ENCODE measurements at regions not wholly inside any gene's neighbourhood (a gene's known extent, or its start where the extent isn't known, plus 50 kb on each side); places are given as distances from the start of the nearest gene placed in this dataset.

GRCh38 chr1:182268669-182269068 is 122.9 kb downstream of the GLUL start:
- DNase-seq (ENCODE audit: extremely low spot score in 2 of 2), result no peak
- no peak for TF ChIP-seq POLR2AphosphoS5 (IDR thresholded peaks at IDR 0.05; ENCODE audit: insufficient read depth in 1 of 2, low read depth in 1 of 2)
- TF ChIP-seq, protein P1, sequence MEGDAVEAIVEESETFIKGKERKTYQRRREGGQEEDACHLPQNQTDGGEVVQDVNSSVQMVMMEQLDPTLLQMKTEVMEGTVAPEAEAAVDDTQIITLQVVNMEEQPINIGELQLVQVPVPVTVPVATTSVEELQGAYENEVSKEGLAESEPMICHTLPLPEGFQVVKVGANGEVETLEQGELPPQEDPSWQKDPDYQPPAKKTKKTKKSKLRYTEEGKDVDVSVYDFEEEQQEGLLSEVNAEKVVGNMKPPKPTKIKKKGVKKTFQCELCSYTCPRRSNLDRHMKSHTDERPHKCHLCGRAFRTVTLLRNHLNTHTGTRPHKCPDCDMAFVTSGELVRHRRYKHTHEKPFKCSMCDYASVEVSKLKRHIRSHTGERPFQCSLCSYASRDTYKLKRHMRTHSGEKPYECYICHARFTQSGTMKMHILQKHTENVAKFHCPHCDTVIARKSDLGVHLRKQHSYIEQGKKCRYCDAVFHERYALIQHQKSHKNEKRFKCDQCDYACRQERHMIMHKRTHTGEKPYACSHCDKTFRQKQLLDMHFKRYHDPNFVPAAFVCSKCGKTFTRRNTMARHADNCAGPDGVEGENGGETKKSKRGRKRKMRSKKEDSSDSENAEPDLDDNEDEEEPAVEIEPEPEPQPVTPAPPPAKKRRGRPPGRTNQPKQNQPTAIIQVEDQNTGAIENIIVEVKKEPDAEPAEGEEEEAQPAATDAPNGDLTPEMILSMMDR (IDR thresholded peaks at IDR 0.05), result no peak
- no peak for TF ChIP-seq POLR2A (IDR thresholded peaks at IDR 0.05)
- Histone ChIP-seq H3K4me1 (no peaks in the 10 kb centered on the region), H3K36me3 (no peaks in the 10 kb centered on the region), H3K27ac (no peak overlapping the region), H3K4me3 (no peak overlapping the region), H3K9me3 (no peaks in the 10 kb centered on the region), H3K27me3 (no peaks in the 10 kb centered on the region)
- intact Hi-C loops (cut with DNase I), result no loop called here

- no peak for DNase-seq (ENCODE audit: extremely low spot score in 2 of 2)
- no peak overlapping the region for H3K4me3 ChIP-seq
- TF ChIP-seq POLR2A (IDR thresholded peaks at IDR 0.05) (no peak), POLR2AphosphoS5 (IDR thresholded peaks at IDR 0.05; ENCODE audit: insufficient read depth in 1 of 2, low read depth in 1 of 2) (no peak)
- TF ChIP-seq, protein P1 (IDR thresholded peaks at IDR 0.05), result no peak
- no peak overlapping the region for H3K27ac ChIP-seq
- intact Hi-C loops (cut with DNase I), result no loop called here
- H3K9me3 ChIP-seq, result no peaks in the 10 kb centered on the region
- H3K27me3 ChIP-seq, result no peaks in the 10 kb centered on the region
- H3K36me3 ChIP-seq, result no peaks in the 10 kb centered on the region
- H3K4me1 ChIP-seq, result peaks cover 7% of the 10 kb centered on the region
These were observed 127.4 kb downstream of the GLUL start for GRCh38 chr1:182264185-182264584.

DNA sequence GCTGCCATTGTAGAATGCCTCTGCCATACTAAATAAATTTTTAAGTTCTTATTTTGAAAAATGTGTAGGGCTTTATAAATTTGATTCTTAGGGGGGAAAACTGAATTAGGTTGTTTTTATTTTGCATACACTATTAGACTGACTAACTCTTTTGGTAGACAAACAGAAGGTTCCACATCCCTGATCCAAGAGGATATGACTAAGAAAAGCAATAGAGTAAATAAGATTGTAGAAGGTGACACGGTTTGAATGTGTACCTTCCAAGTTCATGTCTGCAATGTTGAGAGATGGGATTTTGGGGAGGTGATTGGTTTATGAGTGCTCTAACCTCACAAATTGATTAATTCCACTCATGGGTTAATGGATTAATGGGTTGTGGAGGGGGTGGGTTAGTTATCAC is 127.9 kb downstream of the GLUL start:
- Histone ChIP-seq H3K4me3 (no peak overlapping the region), H3K9me3 (no peaks in the 10 kb centered on the region), H3K4me1 (peaks cover 9% of the 10 kb centered on the region), H3K27ac (no peak overlapping the region), H3K36me3 (no peaks in the 10 kb centered on the region), H3K27me3 (no peaks in the 10 kb centered on the region)
- intact Hi-C loops (cut with DNase I), result no loop called here
- no peak for DNase-seq (ENCODE audit: extremely low spot score in 2 of 2)
- no peak for TF ChIP-seq POLR2AphosphoS5 (IDR thresholded peaks at IDR 0.05; ENCODE audit: insufficient read depth in 1 of 2, low read depth in 1 of 2)
- TF ChIP-seq, protein P1 (IDR thresholded peaks at IDR 0.05), result no peak
- no peak for TF ChIP-seq POLR2A (IDR thresholded peaks at IDR 0.05)

- intact Hi-C loops (cut with DNase I), result no loop called here
- Histone ChIP-seq H3K4me1 (peaks cover 9% of the 10 kb centered on the region), H3K27ac (no peak overlapping the region), H3K36me3 (no peaks in the 10 kb centered on the region), H3K27me3 (no peaks in the 10 kb centered on the region), H3K4me3 (no peak overlapping the region), H3K9me3 (no peaks in the 10 kb centered on the region)
- TF ChIP-seq, protein P1 (IDR thresholded peaks at IDR 0.05), result no peak
- no peak for TF ChIP-seq POLR2AphosphoS5 (IDR thresholded peaks at IDR 0.05; ENCODE audit: insufficient read depth in 1 of 2, low read depth in 1 of 2)
- TF ChIP-seq POLR2A (IDR thresholded peaks at IDR 0.05), result no peak
- DNase-seq (ENCODE audit: extremely low spot score in 2 of 2), result no peak
These were observed 129.2 kb downstream of the GLUL start for GRCh38 chr1:182262425-182262824.

DNA sequence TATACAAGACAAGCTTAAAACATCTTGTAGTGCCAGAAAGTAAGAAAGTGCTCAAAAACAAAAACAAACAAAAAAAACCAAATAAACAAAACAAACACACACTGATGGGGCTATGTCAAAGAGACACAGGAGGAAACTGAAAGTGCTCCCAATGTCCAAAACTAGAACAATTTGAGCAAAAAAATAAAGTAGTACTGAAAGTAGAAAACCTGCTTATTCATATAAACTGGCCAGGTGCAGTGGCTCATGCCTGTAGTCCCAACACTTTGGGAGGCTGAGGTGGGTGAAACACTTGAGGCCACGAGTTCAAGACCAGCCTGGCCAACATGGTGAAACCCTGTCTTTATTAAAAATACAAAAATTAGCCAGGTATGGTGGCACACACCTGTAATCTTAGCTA is 129.9 kb downstream of the GLUL start:
- Histone ChIP-seq H3K4me3 (no peak overlapping the region), H3K4me1 (peaks cover 9% of the 10 kb centered on the region), H3K36me3 (no peaks in the 10 kb centered on the region), H3K9me3 (no peaks in the 10 kb centered on the region), H3K27ac (no peak overlapping the region), H3K27me3 (no peaks in the 10 kb centered on the region)
- intact Hi-C loops (cut with DNase I), result no loop called here
- TF ChIP-seq POLR2A (IDR thresholded peaks at IDR 0.05) (no peak), POLR2AphosphoS5 (IDR thresholded peaks at IDR 0.05; ENCODE audit: insufficient read depth in 1 of 2, low read depth in 1 of 2) (no peak)
- TF ChIP-seq, protein P1 (IDR thresholded peaks at IDR 0.05), result no peak
- DNase-seq (ENCODE audit: extremely low spot score in 2 of 2), result no peak

Measured in vagina (tissue), 2 donors.